MM.1S (cell line): ENCODE measurements at regions not wholly inside any gene's neighbourhood (a gene's known extent, or its start where the extent isn't known, plus 50 kb on each side); places are given as distances from the start of the nearest gene placed in this dataset.

Experiments used
- EZH2 ChIP-seq: fragments of 300-600 bp; sonication (generic); optimal IDR thresholded peaks from 2 replicates; pipeline ENCODE3; 2017; ENCODE audit warnings: low read depth, mild to moderate bottlenecking, antibody characterized with exemption, low read length, mixed read lengths
- EZH2phosphoT487 ChIP-seq: fragments of 300-600 bp; sonication (generic); IDR thresholded peaks from 2 replicates; pipeline ENCODE4 v1.6.1; 2018; ENCODE audit warnings: antibody characterized with exemption, low read length
- TF ChIP-seq, protein P1 (sequence below): fragments of 300-600 bp; sonication (generic); IDR thresholded peaks from 2 replicates; pipeline ENCODE4 v1.5.1; 2016; ENCODE audit warnings: antibody characterized with exemption, low read length, mixed read lengths

DNA sequence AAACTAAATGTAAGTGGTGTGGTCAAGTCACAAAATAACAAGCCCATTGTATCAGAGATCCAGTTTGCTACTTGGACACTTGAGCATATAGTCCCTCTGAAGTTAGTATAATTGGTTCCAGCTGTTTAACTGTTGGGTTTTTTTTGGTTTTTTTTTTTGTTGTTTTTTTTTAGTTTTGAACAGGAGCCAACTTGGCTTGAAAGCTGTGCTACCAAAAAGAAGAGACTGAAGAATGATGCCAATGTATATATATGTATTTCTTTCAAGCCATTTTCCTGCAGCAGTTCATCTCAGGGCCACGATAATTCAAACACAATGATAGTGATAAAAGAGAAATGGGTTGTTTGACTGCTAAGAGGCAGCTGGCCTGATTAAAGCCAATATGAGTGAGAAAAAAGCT is 138.3 kb downstream of the PCDH18 start:
- TF ChIP-seq, protein P1, sequence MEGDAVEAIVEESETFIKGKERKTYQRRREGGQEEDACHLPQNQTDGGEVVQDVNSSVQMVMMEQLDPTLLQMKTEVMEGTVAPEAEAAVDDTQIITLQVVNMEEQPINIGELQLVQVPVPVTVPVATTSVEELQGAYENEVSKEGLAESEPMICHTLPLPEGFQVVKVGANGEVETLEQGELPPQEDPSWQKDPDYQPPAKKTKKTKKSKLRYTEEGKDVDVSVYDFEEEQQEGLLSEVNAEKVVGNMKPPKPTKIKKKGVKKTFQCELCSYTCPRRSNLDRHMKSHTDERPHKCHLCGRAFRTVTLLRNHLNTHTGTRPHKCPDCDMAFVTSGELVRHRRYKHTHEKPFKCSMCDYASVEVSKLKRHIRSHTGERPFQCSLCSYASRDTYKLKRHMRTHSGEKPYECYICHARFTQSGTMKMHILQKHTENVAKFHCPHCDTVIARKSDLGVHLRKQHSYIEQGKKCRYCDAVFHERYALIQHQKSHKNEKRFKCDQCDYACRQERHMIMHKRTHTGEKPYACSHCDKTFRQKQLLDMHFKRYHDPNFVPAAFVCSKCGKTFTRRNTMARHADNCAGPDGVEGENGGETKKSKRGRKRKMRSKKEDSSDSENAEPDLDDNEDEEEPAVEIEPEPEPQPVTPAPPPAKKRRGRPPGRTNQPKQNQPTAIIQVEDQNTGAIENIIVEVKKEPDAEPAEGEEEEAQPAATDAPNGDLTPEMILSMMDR: no peak
- TF ChIP-seq EZH2 (no peak), EZH2phosphoT487 (no peak)
